HG02884 (cell line): ENCODE measurements at regions not wholly inside any gene's neighbourhood (a gene's known extent, or its start where the extent isn't known, plus 50 kb on each side); places are given as distances from the start of the nearest gene placed in this dataset.

ENCODE experiments used
- ATAC-seq: cut with Tn5 transposase; IDR thresholded peaks from one replicate; pipeline ENCODE4 v1.9.1; 2021; ENCODE audit warnings: mild to moderate bottlenecking, moderate library complexity; ENCODE audit not compliant: unreplicated experiment

DNA sequence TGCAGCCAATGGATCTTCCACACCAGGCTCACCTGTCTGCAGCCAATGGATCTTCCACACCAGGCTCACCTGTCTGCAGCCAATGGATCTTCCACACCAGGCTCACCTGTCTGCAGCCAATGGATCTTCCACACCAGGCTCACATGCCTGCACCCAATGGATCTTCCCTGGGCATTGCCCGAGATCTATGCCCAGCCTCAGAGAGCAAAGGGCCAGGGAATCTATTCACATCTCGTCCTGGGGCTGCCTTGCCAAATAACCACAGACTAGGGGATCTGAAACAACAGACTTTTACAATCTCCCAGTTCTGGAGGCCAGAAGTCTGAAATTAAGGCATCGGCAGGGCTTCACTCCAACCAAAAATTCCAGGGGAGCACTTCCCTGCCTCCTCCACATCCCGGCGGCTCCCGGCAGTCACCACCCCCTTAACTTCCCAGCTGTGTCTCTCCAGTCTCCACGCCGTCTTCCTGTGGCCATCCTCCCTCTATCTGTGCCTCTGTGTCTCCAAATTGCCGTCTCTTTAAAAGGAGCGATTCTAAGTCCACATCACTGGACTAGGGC, 92.4 kb upstream of the PPP2R2D start:
- ATAC-seq, result no peak

DNA sequence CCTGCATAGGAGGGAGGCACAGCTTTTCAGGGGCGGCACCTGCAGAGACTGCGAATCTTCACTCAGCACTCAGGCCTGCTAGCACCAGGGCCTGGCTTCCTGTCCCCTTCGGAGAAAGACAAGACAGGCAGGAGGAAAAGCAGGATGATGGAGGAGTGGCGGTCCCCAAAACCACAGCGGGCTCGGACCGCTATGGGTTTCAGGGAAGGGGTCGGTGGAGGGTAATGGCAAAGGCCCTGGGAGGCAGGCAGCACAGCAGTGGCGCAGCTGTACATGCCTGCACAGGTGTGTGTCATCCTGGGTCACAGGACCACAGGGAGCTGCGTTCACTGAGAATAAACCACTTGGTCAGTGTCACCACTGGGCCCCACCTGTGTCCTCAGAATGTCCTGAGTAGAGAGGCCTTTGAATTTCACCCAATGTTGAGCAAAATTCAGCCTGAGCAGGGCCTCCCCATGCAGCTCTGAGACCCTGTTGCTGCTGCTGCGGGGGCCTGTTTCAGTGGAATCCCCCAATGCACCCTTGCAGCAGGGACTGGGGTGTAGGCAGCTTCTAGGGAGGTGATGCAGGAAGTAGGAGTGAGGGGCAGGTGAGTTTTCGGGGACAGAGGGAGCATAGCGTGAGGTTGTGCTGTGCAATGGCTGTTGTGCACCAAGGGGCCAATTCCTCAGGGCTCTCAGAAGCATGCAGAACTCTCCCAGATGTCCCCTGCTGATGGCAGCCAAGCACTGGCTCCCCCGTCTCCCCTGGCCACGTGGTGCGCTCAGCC, 90.6 kb upstream of the PPP2R2D start:
- ATAC-seq, result no peak

- ATAC-seq, result no peak
These were observed 89.8 kb upstream of the PPP2R2D start for GRCh38 chr10:131810805-131811629.

GRCh38 chr10:131811630-131812403, 89.0 kb upstream of the PPP2R2D start:
- no peak for ATAC-seq

- no peak for ATAC-seq
These were observed 87.8 kb upstream of the PPP2R2D start for GRCh38 chr10:131812736-131813604.

GRCh38 chr10:131814567-131815265, 86.1 kb upstream of the PPP2R2D start:
- ATAC-seq, result no peak

DNA sequence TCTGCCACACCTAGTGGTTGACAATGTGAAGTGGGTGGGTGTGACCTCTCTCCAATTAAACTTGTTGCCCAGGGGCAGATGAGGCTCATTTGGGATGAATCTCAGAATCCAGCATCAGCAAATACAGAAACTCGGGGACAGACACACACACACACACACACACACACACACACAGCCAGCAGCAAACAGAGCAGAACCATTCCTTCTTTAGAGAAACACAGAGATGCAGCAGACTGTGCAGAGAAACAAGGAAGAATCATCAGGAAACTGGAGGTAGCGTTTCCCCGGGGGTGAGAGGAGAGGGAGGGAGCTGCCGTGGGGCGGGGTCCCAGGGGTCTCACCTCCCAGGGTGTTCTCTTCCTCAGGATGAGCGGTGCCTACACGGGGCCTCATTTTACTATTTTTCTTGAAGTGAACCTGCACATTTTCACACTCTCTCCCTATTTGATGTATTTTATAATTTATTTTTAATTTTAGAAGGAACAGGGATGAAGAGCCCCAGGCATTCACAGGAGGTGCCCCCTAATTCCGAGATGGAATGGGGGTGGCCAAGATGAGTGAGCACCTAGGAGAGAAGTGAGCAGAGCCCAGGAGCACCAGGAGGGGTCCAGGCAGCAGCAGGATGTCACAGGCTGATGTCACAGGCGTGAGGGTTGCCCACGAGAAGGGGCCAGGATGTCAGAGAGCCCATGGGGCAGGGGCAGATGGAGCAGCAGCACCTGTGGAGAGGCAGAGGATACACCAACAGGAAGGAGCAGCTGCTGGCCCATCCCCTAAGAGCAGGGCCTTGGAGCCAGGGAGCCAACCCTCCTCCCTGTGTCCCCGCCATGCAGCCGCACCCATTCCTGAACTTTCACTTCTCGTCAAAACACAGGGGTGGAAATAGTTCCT, 85.3 kb upstream of the PPP2R2D start:
- no peak for ATAC-seq

DNA sequence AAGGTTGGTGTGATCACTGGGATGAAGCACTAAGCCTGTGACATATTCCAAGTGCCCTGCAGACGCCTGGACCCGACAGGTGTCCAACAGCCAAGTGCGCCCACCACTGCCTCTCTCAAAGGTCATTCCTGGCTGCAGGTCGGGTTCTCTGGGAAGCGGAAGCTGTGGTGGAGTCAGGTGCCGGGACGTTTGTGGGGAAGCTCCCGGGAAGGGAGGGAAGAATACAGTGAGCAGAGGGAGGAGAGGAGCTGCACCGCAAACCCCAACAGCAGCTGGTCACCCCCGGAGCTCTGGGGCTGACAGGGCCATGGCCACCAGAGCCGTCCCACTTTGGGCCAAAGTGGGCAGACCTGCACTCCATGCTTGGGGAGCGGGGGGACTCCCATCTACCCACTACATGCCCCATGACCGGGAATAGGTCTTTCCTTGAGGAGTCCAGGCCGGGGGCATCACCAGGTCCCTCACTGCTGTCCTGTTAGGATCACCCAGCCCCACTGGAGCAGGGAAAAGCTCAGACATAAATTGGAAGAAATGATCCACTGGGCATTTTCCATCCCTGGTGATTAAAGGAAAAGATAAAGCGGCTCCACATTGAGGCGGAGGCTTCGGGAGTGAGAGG, 84.5 kb upstream of the PPP2R2D start:
- no peak for ATAC-seq

DNA sequence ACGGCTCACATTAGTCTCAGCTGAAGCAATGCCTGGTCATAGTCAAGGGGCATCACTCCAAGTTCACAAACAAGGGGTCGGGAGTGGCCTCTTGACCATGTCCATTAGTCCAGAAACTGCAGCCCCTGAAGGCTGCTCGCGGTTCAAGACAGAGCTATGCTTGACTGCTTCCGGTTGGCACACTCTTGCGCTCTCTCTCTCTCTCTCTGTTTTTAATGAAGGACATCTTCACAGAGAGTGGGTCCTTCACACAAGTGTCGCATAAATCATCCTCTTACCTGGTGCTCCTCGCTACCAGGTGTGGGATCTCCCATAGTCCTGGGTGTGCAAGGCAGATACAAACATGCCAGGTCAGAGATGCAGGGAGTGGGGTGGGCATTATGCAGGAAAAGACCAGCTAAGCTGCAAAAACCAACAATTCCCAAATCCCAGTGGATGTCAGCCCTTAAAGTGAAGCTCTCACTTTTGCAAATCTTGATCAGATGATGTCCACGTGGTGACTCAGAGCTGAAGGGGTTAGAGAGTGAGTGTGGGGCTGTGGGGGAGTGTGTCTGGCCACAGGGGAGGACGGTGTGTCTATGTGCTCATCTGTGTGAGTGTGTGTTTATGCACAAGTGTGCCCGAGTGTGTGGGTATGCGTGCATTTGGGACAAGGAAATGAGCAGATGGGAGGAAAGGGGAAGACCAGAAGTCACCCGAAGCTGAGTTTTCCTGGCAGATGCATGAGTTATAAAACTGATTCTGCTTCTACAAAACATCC, 83.7 kb upstream of the PPP2R2D start:
- no peak for ATAC-seq

- no peak for ATAC-seq
These were observed 82.8 kb upstream of the PPP2R2D start for GRCh38 chr10:131817866-131818509.

- ATAC-seq, result no peak
These were observed 82.1 kb upstream of the PPP2R2D start for GRCh38 chr10:131818510-131819234.

DNA sequence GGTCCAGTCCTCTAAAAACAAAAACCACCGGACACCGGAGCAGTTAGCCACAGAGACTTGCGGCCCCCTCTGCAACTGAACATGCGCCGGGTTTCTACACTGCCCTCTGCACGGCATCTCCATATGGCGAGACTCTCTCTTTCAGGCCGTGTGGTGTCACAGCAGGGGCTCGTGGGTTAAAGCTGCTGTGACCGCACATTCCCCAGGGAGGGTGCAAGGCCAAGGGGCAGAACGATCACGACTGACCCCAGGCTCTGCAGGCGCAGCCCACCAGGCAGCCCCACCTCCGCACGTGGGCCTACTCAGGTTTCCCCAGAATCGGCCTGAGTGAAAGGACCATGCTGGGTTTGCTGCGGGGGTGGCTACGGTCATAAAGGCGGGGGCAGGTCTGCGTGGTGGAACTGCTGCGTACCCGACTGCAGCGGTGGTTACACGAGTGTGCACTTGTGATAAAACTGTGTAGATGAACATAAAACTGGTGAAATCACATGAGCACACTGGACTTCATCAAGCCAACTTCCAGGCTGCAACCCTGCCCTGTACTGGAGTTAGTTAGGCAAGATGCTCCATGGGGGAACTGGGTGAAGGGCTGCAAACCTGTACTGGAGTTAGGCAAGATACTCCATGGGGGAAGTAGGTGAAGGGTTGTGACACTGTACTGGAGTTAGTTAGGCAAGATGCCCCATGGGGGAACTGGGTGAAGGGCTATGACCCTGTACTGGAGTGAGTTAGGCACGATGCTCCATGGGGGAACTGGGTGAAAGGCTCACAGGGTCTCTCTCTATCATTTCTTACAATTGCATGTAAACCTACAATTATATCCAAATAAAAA, 81.4 kb upstream of the PPP2R2D start:
- ATAC-seq, result no peak

DNA sequence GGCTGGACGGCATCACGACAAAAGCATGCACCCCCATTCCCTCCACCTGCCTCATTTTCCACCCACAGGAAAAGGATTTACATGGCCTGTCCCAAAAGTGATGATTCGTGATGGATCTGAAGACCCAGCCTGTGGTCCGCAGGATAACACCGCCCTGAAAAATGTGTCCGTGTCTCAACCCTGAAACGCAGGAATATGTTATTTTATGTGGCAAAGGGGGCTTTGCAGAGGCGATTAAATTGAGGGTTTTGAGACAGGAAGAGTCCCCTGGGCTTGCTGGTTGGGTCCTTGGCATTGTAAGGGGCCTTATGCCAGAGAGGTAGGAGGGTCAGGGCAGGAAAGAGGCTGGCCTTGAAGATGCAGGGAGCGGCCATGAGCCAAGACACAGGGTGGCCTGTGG, 80.2 kb upstream of the PPP2R2D start:
- no peak for ATAC-seq

GRCh38 chr10:131821378-131822012, 79.3 kb upstream of the PPP2R2D start:
- no peak for ATAC-seq
